Epithelial cell of proximal tubule (primary cell): ENCODE measurements at regions not wholly inside any gene's neighbourhood (a gene's known extent, or its start where the extent isn't known, plus 50 kb on each side); places are given as distances from the start of the nearest gene placed in this dataset.
"Not testable (repeated sequence)": the region's sequence is repeated elsewhere in the genome, so short reads cannot be mapped to it uniquely, and the experiment has no call there.

Experiments used
- DNase-seq: peaks from one replicate; pipeline ENCODE4 v3.0.0-alpha.2; 2011; ENCODE audit warnings: low read depth
- H3K4me3 ChIP-seq: 2 replicates; pipeline ENCODE4 v1.5.1; 2011; ENCODE audit warnings: low read depth, mild to moderate bottlenecking, low read length
- TF ChIP-seq, protein P1 (sequence below): conservative IDR thresholded peaks from 2 replicates; pipeline ENCODE4 v1.5.1; 2012; ENCODE audit warnings: low read depth, mild to moderate bottlenecking, low read length

DNA sequence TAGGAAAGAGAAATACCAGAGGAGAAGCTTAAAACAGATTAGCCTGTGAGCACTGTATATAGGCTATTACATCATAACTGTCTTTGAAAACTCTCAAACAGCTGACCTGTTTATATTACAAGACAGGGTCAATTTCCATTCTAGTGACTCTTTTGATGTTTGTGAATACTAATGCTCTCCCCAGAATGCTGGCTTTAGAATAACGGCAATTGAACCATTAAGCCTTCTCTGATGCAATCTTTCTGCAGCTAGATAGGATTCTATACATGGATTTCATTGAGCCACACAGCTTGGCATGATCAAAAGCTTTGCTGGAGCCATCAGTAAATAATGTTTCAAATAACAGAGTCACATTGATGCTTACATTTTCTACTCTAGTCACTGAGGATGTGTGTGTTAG, 122.7 kb upstream of the FAT3 start:
- TF ChIP-seq, protein P1, sequence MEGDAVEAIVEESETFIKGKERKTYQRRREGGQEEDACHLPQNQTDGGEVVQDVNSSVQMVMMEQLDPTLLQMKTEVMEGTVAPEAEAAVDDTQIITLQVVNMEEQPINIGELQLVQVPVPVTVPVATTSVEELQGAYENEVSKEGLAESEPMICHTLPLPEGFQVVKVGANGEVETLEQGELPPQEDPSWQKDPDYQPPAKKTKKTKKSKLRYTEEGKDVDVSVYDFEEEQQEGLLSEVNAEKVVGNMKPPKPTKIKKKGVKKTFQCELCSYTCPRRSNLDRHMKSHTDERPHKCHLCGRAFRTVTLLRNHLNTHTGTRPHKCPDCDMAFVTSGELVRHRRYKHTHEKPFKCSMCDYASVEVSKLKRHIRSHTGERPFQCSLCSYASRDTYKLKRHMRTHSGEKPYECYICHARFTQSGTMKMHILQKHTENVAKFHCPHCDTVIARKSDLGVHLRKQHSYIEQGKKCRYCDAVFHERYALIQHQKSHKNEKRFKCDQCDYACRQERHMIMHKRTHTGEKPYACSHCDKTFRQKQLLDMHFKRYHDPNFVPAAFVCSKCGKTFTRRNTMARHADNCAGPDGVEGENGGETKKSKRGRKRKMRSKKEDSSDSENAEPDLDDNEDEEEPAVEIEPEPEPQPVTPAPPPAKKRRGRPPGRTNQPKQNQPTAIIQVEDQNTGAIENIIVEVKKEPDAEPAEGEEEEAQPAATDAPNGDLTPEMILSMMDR = no peak
- no peak for DNase-seq

DNA sequence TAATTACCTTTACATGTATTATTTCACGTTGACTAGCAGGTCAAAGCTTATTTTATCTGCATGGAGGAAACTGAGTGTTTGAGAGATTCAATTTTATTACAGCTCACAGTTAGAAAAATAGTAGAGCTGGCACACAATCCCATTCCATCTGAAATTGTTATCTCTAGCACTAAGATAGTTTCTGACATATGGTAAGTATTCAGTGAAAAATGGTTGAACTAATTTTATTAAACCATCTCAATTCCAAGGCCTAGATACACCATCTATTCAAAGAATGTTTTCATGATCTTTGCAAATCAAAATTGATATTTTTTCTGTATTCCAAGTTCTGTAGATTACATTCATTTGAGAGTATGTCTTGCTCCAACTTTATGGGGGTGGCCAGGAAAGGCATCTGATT, 125.4 kb upstream of the FAT3 start:
- H3K4me3 ChIP-seq = no peak overlapping the region
- TF ChIP-seq, protein P1 = no peak
- DNase-seq = no peak

More for the DNA sequence above, 122.7 kb upstream of the FAT3 start:
- no peak overlapping the region for H3K4me3 ChIP-seq

- no peak overlapping the region for H3K4me3 ChIP-seq
- DNase-seq = no peak
- TF ChIP-seq, protein P1 = no peak
These were observed 126.4 kb upstream of the FAT3 start for GRCh38 chr11:92098172-92098571.

DNA sequence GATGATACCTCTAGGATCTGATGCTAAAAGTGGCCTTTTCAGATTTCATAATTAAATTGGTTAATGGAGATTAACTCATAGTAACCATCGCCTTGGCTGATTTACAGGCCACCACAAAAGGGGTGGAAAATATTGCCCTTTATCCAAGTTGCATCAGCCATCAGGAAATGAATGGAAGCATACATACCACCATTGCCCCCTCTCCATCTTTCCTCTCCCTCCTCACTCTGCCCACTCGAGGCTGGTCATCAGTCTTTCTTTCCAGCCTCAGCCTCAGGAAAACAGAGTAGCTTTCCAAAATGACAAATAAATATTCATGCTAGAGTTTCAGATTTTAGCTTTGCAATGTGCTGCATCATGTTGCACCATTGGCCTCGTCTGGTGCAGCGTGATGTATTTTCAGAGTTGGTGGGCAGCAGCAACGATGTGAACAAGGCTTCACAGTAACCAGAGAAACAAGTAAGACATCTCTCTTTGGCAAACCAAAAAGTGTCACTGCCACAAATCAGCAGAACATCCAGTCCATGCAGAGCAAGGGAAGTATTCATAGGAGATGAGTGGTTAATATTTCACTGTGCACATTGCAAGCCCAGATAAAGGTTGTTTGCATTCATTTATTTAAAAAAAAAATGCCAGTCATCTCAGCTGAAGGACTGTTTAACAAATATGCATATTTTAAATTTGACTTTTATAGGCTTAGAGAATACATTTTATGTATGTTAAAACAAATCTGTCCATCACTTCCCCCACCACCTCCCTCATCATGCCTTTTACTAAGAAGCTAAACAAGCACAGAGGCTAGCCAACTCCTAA, 136.7 kb upstream of the FAT3 start:
- no peak for DNase-seq
- H3K4me3 ChIP-seq = no peak overlapping the region
- TF ChIP-seq, protein P1 = no peak

DNA sequence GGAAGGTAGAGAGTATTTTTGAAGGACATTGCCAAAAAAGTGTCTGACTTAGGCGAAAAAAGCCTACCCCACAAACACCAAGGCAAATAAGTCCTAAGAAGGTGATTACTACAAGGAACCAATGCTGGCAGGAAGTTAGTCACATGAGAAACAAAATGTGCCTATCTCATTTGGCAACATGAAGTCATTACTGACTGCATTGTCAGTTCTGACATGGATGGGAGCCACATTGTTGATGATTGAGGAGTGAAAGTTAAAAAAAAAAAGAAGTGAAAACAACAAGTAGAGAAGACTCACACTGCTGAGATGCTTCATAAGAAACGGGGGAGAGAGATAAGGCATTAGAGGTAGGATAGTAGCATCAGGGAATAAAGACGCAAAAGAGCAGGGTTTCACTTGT, 141.5 kb upstream of the FAT3 start:
- DNase-seq = no peak
- TF ChIP-seq, protein P1 = no peak
- H3K4me3 ChIP-seq = no peak overlapping the region

DNA sequence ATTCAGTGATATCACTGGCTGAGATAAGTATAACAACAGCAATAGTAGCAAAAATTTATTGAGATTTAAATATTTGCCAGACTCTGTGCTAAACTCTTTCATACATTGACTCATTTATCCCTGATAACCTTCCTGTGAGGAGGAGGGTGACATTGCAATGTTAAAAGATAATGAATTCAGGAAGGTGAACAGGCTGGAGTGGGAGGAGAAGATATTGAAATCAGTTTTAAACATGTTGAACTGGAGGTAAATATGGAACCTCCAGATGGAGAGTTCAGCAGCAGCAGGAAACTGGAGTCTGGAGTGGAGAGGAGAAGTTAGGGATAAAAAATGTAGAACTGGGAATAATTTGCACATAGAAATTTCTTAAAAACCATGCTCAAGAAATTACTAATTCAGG, 142.0 kb upstream of the FAT3 start:
- TF ChIP-seq, protein P1 = no peak
- no peak for DNase-seq
- H3K4me3 ChIP-seq = no peak overlapping the region

GRCh38 chr11:92074498-92074897, 150.1 kb upstream of the FAT3 start:
- DNase-seq, H3K4me3 ChIP-seq: not testable (repeated sequence)
